Fibroblast of the aortic adventitia (primary cell): ENCODE measurements at regions not wholly inside any gene's neighbourhood (a gene's known extent, or its start where the extent isn't known, plus 50 kb on each side); places are given as distances from the start of the nearest gene placed in this dataset.

Experiments
- DNase-seq: peaks from one replicate; pipeline ENCODE4 v3.0.0-alpha.2; 2010; ENCODE audit warnings: low read depth
- H3K4me3 ChIP-seq: 2 replicates; pipeline ENCODE4 v1.5.1; 2011; ENCODE audit warnings: low read depth, mild to moderate bottlenecking, control low read depth, low read length, moderate library complexity
- TF ChIP-seq, protein P1 (sequence below): IDR thresholded peaks from 2 replicates; pipeline ENCODE4 v1.5.1; 2011; ENCODE audit warnings: mild to moderate bottlenecking, low read length, control low read depth, inconsistent platforms; ENCODE audit not compliant: insufficient read depth

DNA sequence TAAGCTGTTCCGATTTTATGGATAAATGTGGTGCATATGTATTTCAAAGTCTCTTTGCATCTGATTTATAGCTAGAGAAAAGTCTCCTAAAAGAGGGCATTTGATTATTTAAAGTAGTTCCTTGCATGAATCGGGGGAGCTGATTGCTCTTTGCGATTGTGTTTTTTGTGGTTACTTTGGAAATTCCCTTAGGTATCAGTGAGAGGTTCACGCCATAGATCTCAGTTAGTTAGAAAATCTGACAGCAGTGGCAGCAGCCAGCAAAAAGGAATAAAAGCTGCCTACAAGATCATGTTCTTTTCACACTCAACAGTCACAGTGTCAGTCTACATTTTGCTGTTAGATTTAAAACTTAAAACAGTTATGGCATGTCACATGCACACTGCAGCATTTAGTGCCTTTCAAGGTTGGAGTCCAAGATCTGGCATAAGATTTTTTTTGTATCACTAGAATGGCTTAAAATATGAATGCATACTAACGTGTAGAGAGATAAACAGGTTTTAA is 436.5 kb upstream of the PCDH20 start:
- H3K4me3 ChIP-seq = no peak overlapping the region
- DNase-seq = no peak
- TF ChIP-seq, protein P1, sequence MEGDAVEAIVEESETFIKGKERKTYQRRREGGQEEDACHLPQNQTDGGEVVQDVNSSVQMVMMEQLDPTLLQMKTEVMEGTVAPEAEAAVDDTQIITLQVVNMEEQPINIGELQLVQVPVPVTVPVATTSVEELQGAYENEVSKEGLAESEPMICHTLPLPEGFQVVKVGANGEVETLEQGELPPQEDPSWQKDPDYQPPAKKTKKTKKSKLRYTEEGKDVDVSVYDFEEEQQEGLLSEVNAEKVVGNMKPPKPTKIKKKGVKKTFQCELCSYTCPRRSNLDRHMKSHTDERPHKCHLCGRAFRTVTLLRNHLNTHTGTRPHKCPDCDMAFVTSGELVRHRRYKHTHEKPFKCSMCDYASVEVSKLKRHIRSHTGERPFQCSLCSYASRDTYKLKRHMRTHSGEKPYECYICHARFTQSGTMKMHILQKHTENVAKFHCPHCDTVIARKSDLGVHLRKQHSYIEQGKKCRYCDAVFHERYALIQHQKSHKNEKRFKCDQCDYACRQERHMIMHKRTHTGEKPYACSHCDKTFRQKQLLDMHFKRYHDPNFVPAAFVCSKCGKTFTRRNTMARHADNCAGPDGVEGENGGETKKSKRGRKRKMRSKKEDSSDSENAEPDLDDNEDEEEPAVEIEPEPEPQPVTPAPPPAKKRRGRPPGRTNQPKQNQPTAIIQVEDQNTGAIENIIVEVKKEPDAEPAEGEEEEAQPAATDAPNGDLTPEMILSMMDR = no peak

DNA sequence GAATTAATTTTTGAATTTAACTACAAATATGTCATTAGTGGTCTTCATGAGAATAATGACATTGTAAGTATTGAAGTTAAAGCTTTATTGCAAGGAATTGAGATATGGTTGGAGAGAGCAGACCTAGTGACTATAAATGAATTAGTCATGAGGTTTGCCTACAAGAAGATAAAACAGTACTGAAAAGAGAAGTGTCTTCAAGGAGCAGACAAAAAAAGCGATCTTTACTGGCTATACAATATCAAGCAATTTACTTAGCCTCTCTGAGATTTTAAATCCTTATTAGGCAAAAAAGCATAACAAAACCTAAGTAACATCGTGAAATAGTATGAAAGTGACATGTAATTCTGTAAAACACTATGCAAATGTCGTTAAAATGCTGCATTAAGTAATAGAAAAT is 435.1 kb upstream of the PCDH20 start:
- DNase-seq = no peak
- no peak overlapping the region for H3K4me3 ChIP-seq
- TF ChIP-seq, protein P1 = no peak

DNA sequence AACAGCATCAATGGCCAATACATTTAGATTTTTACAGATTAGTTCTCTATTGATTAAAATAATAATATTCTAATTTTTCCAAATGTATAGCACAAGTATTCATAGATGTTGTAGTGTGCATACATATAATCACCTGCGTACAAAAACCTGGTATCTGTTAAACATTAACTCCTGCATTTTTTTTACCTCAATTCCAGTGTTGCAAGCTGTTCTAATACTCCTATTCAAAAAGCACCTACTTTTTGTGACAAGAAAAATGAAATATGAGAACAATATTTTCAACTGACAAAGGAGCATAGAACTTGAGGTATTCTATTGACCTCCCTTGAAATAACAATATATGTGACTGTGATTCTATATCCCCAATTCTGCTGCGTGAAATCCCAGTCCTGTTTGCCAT is 422.9 kb upstream of the PCDH20 start:
- TF ChIP-seq, protein P1 = no peak
- no peak for DNase-seq
- H3K4me3 ChIP-seq = no peak overlapping the region

DNA sequence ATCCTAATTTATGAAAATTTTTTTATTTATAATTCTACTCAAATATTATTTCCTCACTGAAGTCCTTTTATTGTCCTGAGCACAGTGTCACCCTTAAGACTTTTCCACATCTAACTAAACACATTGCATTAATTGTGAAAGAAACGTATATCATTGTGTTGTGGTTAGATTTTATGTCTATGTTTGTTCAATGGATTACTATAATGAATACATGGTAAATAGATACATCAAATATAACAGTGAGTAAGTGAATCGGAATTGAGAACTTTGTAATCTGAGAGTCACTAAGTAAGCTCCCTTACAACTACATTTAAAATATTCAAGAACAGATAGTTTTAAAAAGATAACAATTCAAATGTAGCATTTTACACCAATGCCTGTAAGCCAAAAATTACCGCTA is 417.6 kb upstream of the PCDH20 start:
- TF ChIP-seq, protein P1 = no peak
- no peak overlapping the region for H3K4me3 ChIP-seq
- no peak for DNase-seq

DNA sequence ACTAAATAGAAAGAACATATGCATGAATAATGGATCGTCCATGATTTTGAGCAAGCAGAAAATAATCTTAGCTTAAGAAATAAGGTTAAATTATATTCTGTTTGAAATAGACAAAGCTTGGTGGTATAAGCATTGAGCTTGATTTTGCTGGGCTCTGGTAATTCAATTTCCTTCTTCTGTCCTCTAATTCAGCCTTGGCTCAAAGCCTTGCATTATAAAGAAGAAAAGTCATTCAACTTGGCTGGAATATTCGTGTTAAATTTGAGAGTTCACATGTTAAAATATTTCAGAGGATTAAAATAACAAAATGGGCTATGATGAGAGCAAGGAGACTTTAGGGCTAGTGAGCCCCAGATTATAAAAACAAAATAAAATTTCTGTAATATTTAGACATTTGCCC is 415.4 kb upstream of the PCDH20 start:
- TF ChIP-seq, protein P1 = no peak
- no peak overlapping the region for H3K4me3 ChIP-seq
- DNase-seq = no peak

DNA sequence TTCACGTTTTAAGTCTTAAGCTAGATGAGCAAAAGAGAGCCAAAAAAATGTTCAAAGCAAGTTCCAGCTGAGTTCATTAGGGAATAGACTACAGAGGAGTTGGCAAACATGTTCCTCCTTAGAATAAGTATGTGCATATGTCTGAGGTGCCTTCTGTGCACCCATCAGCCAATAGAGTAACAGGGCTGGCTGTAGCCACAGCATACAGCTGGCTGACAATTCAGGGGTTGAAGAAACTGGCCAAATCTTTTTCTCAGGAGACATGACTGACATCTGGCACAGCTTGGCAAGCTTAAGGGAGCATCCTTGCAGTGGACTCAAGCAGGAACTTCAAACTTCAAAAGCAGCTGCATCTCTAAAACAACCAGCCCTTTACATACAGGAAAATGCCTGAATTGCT is 414.8 kb upstream of the PCDH20 start:
- TF ChIP-seq, protein P1 = no peak
- no peak for DNase-seq
- H3K4me3 ChIP-seq = no peak overlapping the region

DNA sequence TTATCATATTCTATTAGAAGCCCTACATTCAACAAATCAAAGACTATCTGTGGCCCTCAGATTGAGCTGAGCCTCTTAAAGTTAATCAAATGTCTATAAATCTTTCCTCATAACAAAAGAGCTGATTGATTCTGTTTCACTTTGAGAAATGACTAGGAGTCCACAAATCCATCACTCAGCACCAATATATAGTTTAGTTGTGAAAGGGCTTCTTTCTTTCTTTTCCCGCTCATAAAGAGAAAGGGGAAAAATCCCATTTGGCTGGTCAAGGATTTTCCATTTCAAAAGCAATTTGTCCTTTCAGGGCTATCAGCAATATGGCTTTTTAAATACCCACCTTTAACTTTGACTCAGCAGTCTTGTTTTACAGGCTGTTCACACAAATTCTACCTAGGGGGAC is 408.5 kb upstream of the PCDH20 start:
- no peak overlapping the region for H3K4me3 ChIP-seq

More for the DNA sequence above, 408.5 kb upstream of the PCDH20 start:
- DNase-seq = no peak
- TF ChIP-seq, protein P1 = no peak
